ENCODE measurements at regions not wholly inside any gene's neighbourhood (a gene's known extent, or its start where the extent isn't known, plus 50 kb on each side); places are given as distances from the start of the nearest gene placed in this dataset.

DNA sequence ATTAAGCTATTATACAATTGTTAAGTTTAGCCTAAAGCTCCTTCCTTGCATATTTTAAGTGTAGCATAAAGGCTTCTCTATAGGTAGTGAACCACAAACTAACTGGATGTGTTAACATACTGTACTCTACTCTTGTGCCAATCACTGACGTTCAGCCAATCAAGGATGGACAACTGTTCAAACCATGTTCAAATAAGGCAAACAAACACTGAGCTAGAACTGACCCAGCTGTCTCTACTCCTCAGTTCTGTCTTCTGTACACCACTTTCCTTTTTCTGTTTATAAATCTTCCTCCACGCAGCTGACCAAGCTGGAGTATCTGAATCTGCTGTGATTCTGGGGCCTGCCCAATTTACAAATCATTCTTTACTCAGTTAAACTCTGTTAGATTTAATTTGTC is 188.7 kb upstream of the MBL2 start:
- TF ChIP-seq GATA3 (IDR thresholded peaks at IDR 0.05; ENCODE audit: low read depth, low read length): no peak
- TF ChIP-seq GATA2 (IDR thresholded peaks at IDR 0.05; ENCODE audit: low read depth, low read length): no peak

DNA sequence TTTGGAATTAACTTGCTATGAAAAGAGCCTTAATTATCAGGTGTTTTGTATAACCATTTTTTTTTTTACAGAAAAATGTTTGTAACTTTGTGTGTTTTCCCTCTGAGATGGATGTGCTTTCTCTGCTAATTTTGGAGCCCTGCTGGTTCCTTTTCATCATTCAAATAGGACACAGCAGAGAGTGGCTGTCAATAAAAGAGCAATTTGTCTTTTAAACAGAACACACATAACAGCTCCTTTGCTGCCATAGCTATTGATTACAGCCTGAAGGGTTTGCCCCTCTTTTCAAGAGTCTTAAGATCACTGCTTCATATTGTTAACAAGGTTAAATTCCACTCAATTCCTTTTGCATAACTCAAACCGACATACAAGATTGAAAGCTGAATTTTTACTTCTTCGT is 187.2 kb upstream of the MBL2 start:
- TF ChIP-seq GATA3 (IDR thresholded peaks at IDR 0.05; ENCODE audit: low read depth, low read length) (no peak), GATA2 (IDR thresholded peaks at IDR 0.05; ENCODE audit: low read depth, low read length) (no peak)

DNA sequence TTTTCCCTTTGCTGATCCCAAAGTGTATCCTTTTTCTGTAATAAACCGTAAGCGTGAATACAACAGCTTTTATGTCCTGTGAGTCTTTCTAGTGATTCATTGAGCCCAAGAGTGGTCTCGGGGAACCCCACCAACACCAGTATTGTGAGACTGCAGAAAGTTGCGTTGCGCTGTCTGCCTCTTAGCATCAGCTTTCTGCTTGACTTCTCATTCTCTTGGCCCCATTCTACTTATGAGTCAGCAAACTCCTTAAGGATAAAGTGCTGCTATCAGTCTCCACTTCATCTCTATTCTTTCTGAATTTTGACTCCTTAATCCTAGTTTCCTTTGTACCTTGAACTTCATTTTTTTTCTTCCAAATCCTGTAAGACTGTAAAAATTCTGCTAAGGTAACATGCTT is 184.3 kb upstream of the MBL2 start:
- TF ChIP-seq GATA2 (IDR thresholded peaks at IDR 0.05; ENCODE audit: low read depth, low read length) (no peak), GATA3 (IDR thresholded peaks at IDR 0.05; ENCODE audit: low read depth, low read length) (no peak)

DNA sequence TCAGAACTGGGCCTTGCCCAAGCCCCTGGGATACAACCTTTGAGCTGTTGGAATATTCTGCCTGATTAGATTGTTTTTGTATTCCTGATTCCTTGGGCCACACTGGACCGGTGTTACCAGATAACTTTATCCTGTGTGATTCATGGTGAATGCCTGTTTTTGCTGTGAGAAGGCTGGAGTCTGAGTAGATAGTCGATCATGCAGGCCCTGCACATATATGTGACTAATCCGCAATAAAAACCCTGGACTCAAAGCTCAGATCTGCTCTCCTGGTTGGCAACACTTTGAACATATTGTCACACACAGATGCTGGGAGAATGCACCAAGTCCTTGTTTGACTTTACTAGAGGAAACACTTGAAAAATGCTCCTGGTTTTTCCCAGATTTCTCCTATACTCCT is 183.9 kb upstream of the MBL2 start:
- no peak for TF ChIP-seq GATA2 (IDR thresholded peaks at IDR 0.05; ENCODE audit: low read depth, low read length)
- TF ChIP-seq GATA3 (IDR thresholded peaks at IDR 0.05; ENCODE audit: low read depth, low read length): no peak

DNA sequence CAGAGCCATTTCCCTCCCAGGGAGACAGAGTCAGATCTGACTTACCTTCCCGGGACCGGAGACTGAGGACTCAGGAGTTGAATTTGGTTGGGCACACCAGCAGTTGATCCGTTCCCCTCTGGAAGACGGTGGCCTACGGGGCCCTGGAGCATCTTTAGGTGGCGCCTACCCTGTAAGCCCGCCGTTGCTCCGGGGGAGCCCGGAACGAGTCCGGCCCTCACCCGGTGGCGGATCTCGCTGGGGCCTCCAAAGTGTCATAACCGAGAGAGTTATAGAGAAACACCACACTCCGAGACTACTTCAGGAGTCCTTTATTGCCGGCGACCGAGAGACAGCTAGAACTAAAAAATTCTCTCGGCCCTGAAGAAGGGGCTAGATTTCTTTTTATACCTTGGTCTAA is 182.8 kb upstream of the MBL2 start:
- no peak for TF ChIP-seq GATA3 (IDR thresholded peaks at IDR 0.05; ENCODE audit: low read depth, low read length)
- no peak for TF ChIP-seq GATA2 (IDR thresholded peaks at IDR 0.05; ENCODE audit: low read depth, low read length)

DNA sequence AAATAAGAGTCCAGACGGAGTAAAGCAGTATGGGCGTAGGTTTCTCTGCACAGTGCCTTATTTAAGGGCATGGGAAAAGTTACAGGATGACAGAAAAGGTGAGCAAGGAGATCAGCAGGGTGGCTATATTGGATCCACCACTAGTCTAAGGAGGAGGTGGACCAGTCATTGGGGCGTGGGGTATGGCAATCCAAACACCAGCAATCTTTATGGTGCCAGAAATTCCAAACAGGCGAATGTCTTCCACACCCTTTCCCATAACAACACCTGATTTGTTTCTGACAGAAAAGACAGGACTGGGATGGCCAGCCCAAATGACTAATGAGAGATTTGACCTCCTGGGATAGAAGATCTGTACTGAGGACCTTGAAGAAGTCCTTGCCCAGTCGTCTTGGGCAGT is 181.8 kb upstream of the MBL2 start:
- no peak for TF ChIP-seq GATA3 (IDR thresholded peaks at IDR 0.05; ENCODE audit: low read depth, low read length)
- TF ChIP-seq GATA2 (IDR thresholded peaks at IDR 0.05; ENCODE audit: low read depth, low read length): no peak

DNA sequence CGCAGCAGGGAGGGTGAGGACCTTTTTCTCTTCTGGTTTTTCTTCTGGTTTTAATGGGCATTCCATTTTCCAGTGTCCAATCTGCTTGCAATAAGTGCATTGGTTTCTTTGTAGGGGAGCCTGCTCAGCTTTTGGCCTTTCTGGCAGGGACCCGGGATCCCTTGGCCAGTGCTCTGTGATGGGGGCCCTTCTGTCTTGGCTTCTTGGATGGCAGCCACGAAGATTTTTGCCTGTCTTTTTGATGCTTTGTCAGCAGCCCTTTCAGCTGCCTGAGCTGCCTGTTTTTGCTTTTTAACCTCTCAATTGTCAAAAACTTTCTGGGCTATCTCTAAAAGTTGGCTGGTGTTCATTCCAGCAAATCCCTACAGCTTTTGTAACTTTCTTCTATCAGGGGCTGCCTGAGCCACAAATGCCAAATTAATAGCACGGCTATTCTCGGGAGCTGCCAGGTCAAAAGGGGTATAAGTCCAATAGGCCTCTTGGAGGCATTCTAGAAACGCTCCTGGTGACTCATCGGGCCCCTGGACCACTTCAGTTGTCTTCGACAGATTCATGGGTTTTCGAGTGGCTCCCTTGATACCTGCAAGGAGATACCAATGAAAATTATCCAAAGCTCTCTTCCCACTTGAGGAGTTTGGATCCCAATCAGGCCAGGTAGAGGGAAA is 179.9 kb upstream of the MBL2 start:
- TF ChIP-seq GATA2 (IDR thresholded peaks at IDR 0.05; ENCODE audit: low read depth, low read length) (no peak), GATA3 (IDR thresholded peaks at IDR 0.05; ENCODE audit: low read depth, low read length) (no peak)

DNA sequence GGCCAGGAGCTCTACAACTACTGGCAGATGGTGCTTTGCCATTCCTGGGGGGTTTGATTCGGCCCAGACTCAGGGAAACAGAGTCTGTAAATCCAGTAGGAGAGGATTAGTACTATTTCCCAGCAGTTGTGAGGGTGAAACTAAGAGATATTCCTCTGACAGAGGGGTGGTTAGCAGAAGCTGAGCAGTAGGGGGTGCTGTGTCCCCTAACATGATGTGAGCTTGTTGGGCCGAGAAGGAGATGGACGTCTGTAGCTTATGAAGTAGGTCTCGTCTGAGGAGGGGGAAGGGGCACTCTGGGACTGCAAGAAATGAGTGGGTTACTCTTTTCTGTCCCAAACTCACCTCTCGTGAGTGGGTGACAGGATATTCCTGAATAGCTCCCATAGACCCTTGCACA is 179.2 kb upstream of the MBL2 start:
- TF ChIP-seq GATA2 (IDR thresholded peaks at IDR 0.05; ENCODE audit: low read depth, low read length): no peak
- no peak for TF ChIP-seq GATA3 (IDR thresholded peaks at IDR 0.05; ENCODE audit: low read depth, low read length)

DNA sequence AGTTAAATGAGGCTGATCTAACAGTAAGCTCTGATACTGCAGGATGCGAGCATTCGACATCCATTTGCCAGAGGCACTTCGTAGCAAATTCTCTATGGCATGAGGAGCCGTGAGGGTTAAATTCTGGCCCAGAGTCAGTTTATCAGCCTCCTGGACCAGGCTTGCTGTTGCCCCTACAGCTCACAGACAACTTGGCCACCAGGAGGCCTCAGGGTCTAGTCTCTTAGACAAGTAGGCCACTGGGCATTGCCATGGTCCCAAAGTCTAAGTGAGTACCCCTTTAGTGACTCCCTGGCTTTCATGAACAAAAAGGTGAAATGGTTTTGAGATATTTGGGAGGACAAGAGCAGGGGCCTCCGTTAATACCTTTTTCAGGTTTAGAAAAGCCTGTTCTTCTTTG is 178.0 kb upstream of the MBL2 start:
- TF ChIP-seq GATA3 (IDR thresholded peaks at IDR 0.05; ENCODE audit: low read depth, low read length): no peak
- TF ChIP-seq GATA2 (IDR thresholded peaks at IDR 0.05; ENCODE audit: low read depth, low read length): no peak

DNA sequence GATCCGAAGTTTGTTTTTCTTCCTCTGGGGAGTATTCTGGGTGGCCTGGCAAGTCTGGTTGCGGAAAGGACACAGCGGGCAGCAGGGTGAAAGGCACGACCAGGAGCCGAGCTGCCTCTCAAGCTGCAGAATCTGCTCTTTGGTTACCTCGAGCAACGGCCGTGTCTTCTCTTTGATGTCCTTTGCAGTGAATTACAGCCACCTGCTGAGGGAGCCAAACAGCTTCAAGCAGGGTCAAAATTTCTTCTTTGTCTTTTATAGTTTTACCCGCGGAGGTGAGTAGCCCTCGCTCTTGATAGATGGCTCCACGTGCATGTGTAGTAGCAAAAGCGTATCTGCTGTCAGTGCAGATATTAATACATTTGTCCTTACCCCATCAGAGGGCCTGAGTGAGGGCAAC is 177.3 kb upstream of the MBL2 start:
- TF ChIP-seq GATA2 (IDR thresholded peaks at IDR 0.05; ENCODE audit: low read depth, low read length) (no peak), GATA3 (IDR thresholded peaks at IDR 0.05; ENCODE audit: low read depth, low read length) (no peak)

DNA sequence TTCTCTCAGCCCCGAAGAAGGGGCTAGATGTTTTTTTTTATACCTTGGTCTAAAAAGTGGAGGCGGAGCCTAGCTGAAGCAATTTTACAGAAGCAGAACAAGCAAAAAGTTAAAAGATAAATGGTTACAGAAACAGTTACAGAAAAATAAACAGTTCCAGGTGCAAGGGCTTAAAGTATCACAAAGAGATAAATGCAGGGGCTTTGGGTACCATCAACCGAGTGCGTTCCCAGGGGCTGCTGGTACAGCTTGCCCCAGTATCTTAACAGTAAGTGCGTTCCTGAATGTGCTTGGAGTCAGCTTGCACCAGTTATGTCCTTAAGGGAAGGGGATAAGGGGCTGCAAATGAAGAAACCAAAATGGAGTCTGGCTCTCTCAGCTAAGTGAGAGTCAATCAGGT is 173.9 kb upstream of the MBL2 start:
- TF ChIP-seq GATA2 (IDR thresholded peaks at IDR 0.05; ENCODE audit: low read depth, low read length) (no peak), GATA3 (IDR thresholded peaks at IDR 0.05; ENCODE audit: low read depth, low read length) (no peak)

DNA sequence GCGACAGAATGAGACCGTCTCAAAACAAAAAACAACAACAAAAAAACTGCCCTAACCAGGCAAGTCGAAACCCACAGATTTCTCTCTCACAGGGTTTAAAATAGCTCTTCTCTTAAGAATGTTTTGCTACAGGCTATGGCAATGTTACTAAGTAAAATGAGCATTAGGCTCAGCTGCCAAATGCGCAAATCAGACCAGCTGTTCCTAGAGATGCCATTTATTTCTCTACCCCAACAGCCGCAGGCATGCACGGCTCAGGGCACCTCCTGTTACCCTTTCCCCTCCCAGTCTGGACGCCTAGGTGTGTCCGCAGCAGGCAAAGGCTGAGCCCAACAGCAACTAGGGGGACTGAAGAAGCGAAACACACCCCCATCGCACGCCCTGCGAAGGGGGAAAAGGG is 168.3 kb upstream of the MBL2 start:
- no peak for TF ChIP-seq GATA2 (IDR thresholded peaks at IDR 0.05; ENCODE audit: low read depth, low read length)
- no peak for TF ChIP-seq GATA3 (IDR thresholded peaks at IDR 0.05; ENCODE audit: low read depth, low read length)

DNA sequence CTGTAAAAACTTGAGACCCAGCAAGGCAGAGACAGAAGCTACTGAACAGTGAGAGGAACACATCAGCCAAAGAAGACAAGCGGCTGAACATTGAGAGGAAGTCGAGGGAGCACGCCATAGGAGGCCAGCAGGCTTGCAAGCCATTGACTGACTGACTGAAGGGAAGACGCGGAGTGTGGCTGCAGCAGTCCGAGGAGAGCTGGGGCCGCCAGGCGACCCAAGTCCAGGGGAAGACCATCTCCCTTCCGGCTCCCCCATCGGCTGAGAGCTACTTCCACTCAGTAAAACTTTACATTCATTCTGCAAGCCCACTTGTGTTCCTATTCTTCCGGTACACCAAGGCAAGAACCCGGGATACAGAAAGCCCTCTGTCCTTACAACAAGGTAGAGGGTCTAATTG is 167.3 kb upstream of the MBL2 start:
- TF ChIP-seq GATA2 (IDR thresholded peaks at IDR 0.05; ENCODE audit: low read depth, low read length): no peak
- no peak for TF ChIP-seq GATA3 (IDR thresholded peaks at IDR 0.05; ENCODE audit: low read depth, low read length)

DNA sequence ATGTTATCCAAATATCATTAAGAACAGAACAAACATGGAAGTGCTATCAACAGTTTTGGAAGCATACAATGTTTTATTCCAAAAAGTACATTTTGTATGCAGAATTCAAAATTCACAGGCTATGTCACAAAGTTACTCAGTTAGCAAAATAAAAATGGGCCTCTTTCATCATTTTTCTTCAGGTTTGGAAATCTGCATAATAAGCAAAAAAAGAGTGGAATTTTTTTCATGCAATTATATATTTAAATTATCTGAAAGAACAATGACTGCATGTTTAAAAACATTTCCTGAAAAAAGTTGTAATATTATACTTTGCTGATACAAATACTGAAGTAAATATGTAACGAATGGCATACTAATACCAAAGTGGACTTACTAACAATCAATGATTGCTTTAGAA is 161.2 kb upstream of the MBL2 start:
- TF ChIP-seq GATA3 (IDR thresholded peaks at IDR 0.05; ENCODE audit: low read depth, low read length) (no peak), GATA2 (IDR thresholded peaks at IDR 0.05; ENCODE audit: low read depth, low read length) (no peak)

DNA sequence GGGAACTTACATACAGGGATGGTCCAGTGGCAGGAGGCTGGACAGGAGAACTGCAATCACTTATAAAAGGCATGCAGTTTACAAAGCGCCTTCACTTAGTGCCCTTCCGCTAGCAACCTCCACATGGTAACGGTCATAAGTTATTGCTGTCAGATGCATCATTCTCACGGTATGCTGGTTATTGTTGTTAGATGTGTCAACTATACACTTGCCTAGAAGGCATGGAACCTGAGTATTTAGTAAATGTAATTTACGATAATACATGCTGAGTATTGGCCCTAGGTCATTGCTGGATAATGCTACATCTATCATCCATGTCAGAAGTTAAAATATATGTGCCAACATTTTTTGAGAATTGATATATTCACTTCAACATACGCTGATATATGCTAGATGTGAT is 155.1 kb upstream of the MBL2 start:
- TF ChIP-seq GATA2 (IDR thresholded peaks at IDR 0.05; ENCODE audit: low read depth, low read length) (no peak), GATA3 (IDR thresholded peaks at IDR 0.05; ENCODE audit: low read depth, low read length) (no peak)

DNA sequence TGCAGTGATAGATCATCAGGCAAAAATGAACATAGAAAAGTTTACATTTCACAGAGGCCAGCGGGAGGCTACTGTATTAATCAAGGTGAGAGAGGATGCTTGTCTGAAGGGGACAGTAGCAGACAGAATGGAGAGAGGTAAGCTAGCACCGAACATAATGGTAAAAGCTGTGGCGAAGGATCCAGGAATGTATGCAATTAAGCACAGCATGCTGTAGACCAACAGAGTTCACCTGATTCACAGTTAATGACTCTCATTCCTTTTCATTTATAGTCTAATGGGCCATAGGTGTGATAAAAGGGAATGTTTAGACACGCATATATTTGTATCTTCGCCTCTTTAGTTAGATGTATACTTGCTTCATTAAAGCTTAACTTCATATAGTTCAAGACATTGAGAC is 150.9 kb upstream of the MBL2 start:
- TF ChIP-seq GATA3 (IDR thresholded peaks at IDR 0.05; ENCODE audit: low read depth, low read length) (no peak), GATA2 (IDR thresholded peaks at IDR 0.05; ENCODE audit: low read depth, low read length) (no peak)
